Neural progenitor cell (in vitro differentiated cells): ENCODE measurements at regions not wholly inside any gene's neighbourhood (a gene's known extent, or its start where the extent isn't known, plus 50 kb on each side); places are given as distances from the start of the nearest gene placed in this dataset.

ENCODE experiments used
- EZH2 ChIP-seq: fragments of 200-600 bp; sonication (generic); IDR thresholded peaks from 2 replicates; pipeline ENCODE4 v1.6.1; 2017; ENCODE audit warnings: antibody characterized with exemption, mild to moderate bottlenecking, moderate library complexity
- EZH2phosphoT487 ChIP-seq: fragments of 200-600 bp; sonication (generic); IDR thresholded peaks from 2 replicates; pipeline ENCODE4 v1.6.1; 2017; ENCODE audit warnings: antibody characterized with exemption
- TF ChIP-seq, protein P1 (sequence below): fragments of 200-600 bp; sonication (generic); IDR thresholded peaks from 2 replicates; pipeline ENCODE4 v1.5.1; 2017; ENCODE audit warnings: antibody characterized with exemption, mild to moderate bottlenecking

DNA sequence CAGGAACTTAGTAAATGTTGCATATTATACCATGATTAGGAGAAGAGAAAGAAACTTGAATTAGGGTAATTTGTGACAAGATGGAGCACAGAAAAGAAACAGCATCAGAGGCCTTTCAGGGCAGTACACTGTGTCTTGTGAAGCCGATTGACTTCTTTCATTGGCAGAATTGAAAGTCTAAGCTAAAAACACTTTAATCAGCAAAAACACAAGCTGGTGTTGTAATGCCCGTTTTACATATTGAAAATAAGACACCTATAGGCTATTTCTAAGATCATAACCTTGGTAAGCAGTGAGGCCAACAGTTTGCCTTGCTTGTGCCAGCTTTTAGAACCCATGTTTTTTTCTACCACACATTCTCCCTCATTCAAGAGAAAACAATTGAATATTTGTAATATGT is 1378.1 kb upstream of the NXPH2 start:
- TF ChIP-seq EZH2phosphoT487 (no peak), EZH2 (no peak)
- TF ChIP-seq, protein P1, sequence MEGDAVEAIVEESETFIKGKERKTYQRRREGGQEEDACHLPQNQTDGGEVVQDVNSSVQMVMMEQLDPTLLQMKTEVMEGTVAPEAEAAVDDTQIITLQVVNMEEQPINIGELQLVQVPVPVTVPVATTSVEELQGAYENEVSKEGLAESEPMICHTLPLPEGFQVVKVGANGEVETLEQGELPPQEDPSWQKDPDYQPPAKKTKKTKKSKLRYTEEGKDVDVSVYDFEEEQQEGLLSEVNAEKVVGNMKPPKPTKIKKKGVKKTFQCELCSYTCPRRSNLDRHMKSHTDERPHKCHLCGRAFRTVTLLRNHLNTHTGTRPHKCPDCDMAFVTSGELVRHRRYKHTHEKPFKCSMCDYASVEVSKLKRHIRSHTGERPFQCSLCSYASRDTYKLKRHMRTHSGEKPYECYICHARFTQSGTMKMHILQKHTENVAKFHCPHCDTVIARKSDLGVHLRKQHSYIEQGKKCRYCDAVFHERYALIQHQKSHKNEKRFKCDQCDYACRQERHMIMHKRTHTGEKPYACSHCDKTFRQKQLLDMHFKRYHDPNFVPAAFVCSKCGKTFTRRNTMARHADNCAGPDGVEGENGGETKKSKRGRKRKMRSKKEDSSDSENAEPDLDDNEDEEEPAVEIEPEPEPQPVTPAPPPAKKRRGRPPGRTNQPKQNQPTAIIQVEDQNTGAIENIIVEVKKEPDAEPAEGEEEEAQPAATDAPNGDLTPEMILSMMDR: no peak
